ENCODE measurements at regions not wholly inside any gene's neighbourhood (a gene's known extent, or its start where the extent isn't known, plus 50 kb on each side); places are given as distances from the start of the nearest gene placed in this dataset.

GRCh38 chr6:134590449-134590848 lies 272.5 kb upstream of the SGK1 start:
- TF ChIP-seq ZC3H10 (CRISPR knock-in tag; IDR thresholded peaks at IDR 0.05) (no peak), PPARA (CRISPR knock-in tag; IDR thresholded peaks at IDR 0.05; ENCODE audit: borderline replicate concordance) (no peak), CSRNP3 (CRISPR knock-in tag; IDR thresholded peaks at IDR 0.05) (no peak), CSDC2 (CRISPR knock-in tag; IDR thresholded peaks at IDR 0.05) (no peak), OSR1 (CRISPR knock-in tag; IDR thresholded peaks at IDR 0.05) (no peak), ZNF565 (CRISPR knock-in tag; conservative IDR thresholded peaks at IDR 0.05; ENCODE audit: low read depth) (no peak), ZNF8 (CRISPR knock-in tag; IDR thresholded peaks at IDR 0.05) (no peak), RARB (CRISPR knock-in tag; IDR thresholded peaks at IDR 0.05) (no peak)
- ATAC-seq: peak; percentile 39; the same call in 2 of the 3 replicates

- peak; percentile 31 for ATAC-seq
- TF ChIP-seq BACH2 (CRISPR knock-in tag; IDR thresholded peaks at IDR 0.05; ENCODE audit: borderline replicate concordance): no peak
- TF ChIP-seq ZFP30 (CRISPR knock-in tag; IDR thresholded peaks at IDR 0.05): no peak
- TF ChIP-seq SNAI2 (CRISPR knock-in tag; IDR thresholded peaks at IDR 0.05): no peak
- TF ChIP-seq PATZ1 (CRISPR knock-in tag; IDR thresholded peaks at IDR 0.05; ENCODE audit: borderline replicate concordance): no peak
- TF ChIP-seq ZNF70 (CRISPR knock-in tag; IDR thresholded peaks at IDR 0.05): no peak
- TF ChIP-seq OSR1 (CRISPR knock-in tag; IDR thresholded peaks at IDR 0.05): no peak
- no peak for TF ChIP-seq ZC3H10 (CRISPR knock-in tag; IDR thresholded peaks at IDR 0.05)
- TF ChIP-seq CSRNP3 (CRISPR knock-in tag; IDR thresholded peaks at IDR 0.05): no peak
Measured at GRCh38 chr6:134590004-134590403, 272.1 kb upstream of the SGK1 start.

GRCh38 chr6:134589512-134589911 lies 271.6 kb upstream of the SGK1 start:
- ATAC-seq: peak; percentile 98
- no peak for TF ChIP-seq ARNTL (CRISPR knock-in tag; IDR thresholded peaks at IDR 0.05; ENCODE audit: borderline replicate concordance, low read depth)
- no peak for TF ChIP-seq CREB5 (CRISPR knock-in tag; IDR thresholded peaks at IDR 0.05; ENCODE audit: low read depth)
- TF ChIP-seq TOX (CRISPR knock-in tag; IDR thresholded peaks at IDR 0.05; ENCODE audit: borderline replicate concordance): peak; percentile 96; the same call in 1 of the 2 replicates
- TF ChIP-seq ZFP3 (CRISPR knock-in tag; IDR thresholded peaks at IDR 0.05): peak; percentile 85
- peak; percentile 97 for TF ChIP-seq ZC3H10 (CRISPR knock-in tag; IDR thresholded peaks at IDR 0.05)

GRCh38 chr6:134588267-134588666 lies 270.4 kb upstream of the SGK1 start:
- no peak for ATAC-seq
- TF ChIP-seq CREB5 (CRISPR knock-in tag; IDR thresholded peaks at IDR 0.05; ENCODE audit: low read depth) (no peak), OSR1 (CRISPR knock-in tag; IDR thresholded peaks at IDR 0.05) (no peak), TOX (CRISPR knock-in tag; IDR thresholded peaks at IDR 0.05; ENCODE audit: borderline replicate concordance) (no peak), TSHZ2 (CRISPR knock-in tag; IDR thresholded peaks at IDR 0.05) (no peak), GLIS3 (CRISPR knock-in tag; IDR thresholded peaks at IDR 0.05) (no peak), BACH2 (CRISPR knock-in tag; IDR thresholded peaks at IDR 0.05; ENCODE audit: borderline replicate concordance) (no peak), ESRRG (CRISPR knock-in tag; IDR thresholded peaks at IDR 0.05) (no peak), ZNF70 (CRISPR knock-in tag; IDR thresholded peaks at IDR 0.05) (no peak), PATZ1 (CRISPR knock-in tag; IDR thresholded peaks at IDR 0.05; ENCODE audit: borderline replicate concordance) (no peak), ZC3H10 (CRISPR knock-in tag; IDR thresholded peaks at IDR 0.05) (no peak), SNAI2 (CRISPR knock-in tag; IDR thresholded peaks at IDR 0.05) (no peak)

Data from SK-N-SH treated with all-trans-retinoic acid at 6 μM for 48 hours (cell line).